HG03135 (cell line): ENCODE measurements at regions not wholly inside any gene's neighbourhood (a gene's known extent, or its start where the extent isn't known, plus 50 kb on each side); places are given as distances from the start of the nearest gene placed in this dataset.
"Not testable (repeated sequence)": the region's sequence is repeated elsewhere in the genome, so short reads cannot be mapped to it uniquely, and the experiment has no call there.

Experiments used
- ATAC-seq: cut with Tn5 transposase; IDR thresholded peaks from one replicate; pipeline ENCODE4 v1.9.1; 2021; ENCODE audit warnings: mild to moderate bottlenecking, moderate library complexity; ENCODE audit not compliant: unreplicated experiment

DNA sequence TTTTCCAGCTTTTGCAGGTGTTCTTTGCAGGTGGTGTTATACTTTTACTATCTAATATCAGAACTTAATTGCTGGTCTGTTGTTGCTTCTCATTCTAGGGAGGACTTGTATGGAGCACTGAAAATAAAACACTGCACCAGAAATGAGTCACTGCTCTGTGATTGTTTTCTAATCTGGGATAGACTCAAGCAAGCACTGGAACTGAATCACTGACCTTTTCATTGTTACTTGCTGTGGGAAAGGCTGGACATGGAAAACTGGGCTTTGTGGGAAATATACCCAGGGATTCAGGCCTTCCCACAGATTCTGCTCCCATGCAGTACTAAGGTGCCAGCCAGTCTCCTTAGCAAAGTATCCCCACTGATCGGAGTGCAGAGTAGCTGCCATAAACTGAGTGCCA is 470.0 kb upstream of the GCFC2 start:
- no peak for ATAC-seq

DNA sequence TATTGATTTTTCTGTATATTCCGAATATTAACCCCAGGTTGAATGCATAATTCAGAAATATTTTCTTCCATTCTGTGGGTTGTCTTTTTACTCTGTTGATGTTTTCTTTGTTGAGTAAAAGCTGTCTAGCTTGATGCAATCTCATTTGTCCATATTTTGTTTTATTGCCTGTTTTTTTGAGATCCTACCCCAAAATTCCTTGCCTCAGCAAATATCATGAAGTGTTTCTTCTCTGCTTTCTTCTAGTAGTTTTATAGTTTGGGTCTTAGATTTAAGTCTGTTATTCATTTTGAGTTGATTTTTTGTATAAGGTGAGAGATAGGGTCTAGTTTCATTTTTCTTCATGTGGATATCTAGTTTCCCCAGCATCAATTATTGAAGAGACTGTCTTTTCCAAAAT is 467.9 kb upstream of the GCFC2 start:
- ATAC-seq: no peak

- no peak for ATAC-seq
Measured at GRCh38 chr2:76175295-76175694, 464.6 kb upstream of the GCFC2 start.

DNA sequence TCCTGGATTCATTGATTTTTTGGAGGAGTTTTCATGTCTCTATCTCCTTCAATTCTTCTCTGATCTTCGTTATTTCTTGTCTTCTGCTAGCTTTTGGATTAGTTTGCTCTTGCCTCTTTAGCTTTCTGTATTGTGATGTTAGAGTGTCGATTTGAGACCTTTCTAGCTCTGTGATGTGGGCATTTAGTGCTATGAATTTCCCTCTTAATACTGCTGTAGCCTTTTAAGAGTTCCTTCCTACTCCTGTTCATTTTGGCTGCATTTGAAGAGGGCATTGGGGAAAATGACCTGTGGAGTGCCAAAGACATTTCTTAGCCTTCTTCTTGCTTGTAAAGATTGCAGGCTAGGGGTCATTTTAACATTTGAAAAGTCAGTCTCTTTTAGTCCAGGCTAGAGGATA is 463.8 kb upstream of the GCFC2 start:
- no peak for ATAC-seq

- ATAC-seq: not testable (repeated sequence)
Measured at GRCh38 chr2:76173206-76173605, 462.5 kb upstream of the GCFC2 start.

DNA sequence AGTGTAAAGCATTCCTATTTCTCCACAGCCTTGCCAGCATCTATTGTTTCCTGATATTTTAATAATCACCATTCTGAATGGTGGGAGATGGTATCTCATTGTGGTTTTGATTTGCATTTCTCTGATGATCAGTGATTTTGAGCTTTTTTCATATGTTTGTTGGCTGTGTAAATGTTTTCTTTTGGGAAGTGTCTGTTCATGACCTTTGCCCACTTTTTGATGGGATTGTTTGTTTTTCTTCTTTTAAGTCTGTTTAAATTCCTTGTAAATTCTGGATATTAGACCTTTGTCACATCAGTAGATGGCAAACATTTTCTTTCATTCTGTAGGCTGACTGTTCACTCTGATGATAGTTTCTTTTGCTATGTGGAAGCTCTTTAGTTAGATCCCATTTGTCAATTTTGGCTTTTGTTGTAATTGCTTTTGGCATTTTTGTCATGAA is 461.5 kb upstream of the GCFC2 start:
- not testable (repeated sequence) for ATAC-seq

DNA sequence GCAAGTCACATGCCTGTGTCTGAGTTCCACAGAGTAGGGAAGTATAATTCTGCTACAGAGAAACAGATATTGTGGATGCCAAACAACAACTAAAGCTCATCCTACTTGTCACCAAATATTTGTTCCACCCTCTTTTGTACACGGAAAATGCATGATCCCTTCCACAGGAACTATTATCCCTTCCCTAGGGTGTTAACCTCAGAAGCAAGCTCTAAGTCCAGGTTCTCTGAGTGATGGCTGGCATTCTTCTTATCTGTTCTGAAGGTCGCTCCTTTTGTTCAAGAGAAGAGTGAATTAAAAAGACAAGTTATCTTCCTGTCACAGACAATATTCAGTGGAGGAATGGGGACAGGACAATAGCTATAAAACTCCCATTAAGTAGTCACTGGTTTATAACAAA is 460.1 kb upstream of the GCFC2 start:
- ATAC-seq: no peak

- ATAC-seq: no peak
Measured at GRCh38 chr2:76170009-76170384, 459.3 kb upstream of the GCFC2 start.

DNA sequence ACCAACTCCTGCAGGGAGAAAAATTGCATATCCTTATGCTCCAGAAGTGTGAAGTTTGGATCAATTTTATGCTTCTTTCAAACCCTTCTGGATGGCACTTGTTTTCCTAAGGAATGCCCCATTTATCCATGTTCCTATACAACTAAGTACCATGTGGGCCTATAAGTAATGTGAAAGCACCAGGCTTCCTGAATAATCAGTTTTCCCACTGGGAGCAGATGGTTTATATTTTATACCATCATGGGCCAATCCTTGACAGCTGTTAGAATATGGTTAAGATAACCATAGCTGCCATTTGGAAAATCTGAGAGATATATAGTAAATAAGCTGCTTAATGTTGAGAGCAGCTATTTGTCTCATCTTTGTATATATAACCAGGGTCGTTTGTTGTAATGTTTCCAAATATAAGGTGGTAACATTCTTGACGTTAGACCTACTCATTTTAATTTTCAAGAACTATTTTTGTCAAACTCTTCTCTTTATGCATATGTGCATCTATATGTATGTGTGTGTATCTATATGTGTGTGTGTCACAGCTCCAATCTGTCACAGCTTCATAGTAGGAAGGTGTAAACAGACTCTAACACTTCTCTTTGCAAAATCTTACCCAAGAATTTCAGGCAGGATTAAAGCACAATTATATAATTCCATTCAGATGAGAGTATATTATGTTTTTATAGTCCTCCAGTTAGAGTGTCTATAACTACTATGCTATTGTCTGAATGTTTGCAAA is 458.7 kb upstream of the GCFC2 start:
- ATAC-seq: no peak

- ATAC-seq: no peak
Measured at GRCh38 chr2:76163860-76164259, 453.1 kb upstream of the GCFC2 start.

DNA sequence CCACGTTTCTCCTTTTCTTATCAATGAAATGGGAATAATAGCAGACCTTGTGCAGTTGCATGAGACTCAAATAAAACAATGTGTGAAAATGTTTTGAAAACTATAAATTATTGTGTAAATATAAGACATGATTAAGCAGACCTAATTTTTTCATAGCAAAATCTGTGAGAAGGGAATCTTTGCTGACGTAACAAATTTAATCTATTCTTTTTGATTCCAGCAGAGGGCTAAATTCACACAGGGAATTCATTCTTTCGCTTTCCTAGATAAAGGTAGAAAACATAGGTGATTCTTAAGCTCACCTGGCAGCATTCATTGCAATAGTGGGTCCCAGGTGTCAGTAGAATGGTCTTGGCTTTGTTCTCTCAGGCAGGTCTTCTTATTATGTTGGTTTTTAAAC is 450.0 kb upstream of the GCFC2 start:
- no peak for ATAC-seq

DNA sequence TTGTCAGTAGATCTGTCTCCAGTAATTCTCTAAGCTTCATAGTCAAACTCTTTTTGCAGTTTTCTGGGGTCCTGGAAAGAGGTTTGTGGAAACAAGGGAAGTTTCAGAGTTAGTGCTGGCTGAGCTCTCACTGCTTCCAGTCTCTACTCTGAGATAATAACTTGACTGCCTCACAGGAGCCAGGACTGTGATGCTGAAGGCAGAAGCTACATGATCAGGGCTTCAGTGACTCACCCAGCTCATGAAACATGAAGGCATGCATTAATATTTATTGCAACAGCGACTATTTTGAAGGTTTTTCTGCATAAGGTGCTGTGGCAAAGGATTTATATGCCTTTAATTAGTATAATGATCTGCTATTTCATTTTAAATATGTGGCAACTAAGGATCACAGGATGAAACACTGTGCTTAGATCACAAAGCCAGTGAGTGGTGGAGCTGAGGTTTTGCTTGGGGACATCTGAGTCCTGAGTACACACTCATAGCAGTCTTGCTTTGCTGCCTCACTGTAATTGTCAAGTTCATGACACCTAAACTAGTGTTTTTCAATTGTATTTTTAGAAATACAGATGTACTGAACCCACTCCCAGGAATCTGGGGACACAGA is 448.4 kb upstream of the GCFC2 start:
- ATAC-seq: no peak

DNA sequence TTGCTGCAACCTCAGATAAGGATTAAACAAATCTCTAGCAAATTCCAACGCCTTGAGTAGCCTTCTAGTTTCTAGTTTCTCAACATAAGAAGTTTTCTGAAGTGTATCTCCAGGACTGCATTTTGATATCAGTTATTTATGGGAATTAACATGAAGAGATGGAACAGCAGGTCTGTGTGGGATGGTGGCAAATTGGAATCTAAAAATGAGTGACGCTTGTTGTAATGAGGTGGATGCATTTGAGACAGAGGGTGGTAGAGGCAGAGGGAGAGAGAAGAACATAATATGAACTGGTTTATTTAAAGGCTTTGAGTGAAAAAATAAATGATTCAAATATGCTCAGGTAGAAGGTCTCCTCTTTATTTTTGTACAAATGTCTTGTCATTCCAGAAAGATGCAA is 446.8 kb upstream of the GCFC2 start:
- no peak for ATAC-seq

- no peak for ATAC-seq
Measured at GRCh38 chr2:76154981-76155380, 444.3 kb upstream of the GCFC2 start.

DNA sequence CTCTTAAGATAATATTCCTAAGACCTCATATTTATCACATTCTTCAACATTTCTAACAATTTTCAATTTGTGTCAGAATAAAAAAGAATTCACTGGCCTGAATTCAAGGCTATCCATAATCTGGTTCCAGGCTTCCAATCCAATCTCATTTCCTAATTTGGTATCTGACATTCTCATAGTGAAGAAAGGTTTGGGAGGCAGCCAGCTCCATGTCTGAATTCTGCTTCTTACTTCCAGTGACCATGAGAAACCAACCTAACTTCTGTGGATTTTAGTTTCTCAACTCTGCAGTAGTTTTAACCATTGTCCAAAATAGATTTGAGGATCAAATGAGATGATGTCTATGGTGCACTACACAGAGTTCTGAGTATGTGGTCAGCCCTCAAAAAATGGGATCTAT is 439.1 kb upstream of the GCFC2 start:
- no peak for ATAC-seq

GRCh38 chr2:76139303-76139702 is 428.6 kb upstream of the GCFC2 start:
- ATAC-seq: not testable (repeated sequence)

GRCh38 chr2:76128622-76129021 is 417.9 kb upstream of the GCFC2 start:
- no peak for ATAC-seq

DNA sequence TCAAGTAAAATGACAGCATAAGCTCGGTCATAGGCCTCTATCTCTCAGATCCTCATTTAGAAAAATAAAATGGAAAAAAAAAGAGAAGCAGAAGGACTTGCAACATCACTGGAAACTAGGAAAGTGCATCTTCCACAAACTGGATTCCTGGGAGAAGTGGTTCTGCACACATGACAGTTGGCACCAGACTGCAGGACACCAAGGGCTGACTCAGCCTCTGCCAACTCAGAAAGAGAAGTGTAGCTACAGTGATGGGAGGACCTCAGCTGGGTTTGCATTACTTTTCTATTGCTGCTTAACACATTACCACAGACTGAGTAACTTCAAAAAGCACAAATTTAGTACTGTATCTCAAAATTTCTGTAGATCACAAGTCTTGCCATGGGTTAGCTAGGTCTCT is 409.5 kb upstream of the GCFC2 start:
- ATAC-seq: no peak

DNA sequence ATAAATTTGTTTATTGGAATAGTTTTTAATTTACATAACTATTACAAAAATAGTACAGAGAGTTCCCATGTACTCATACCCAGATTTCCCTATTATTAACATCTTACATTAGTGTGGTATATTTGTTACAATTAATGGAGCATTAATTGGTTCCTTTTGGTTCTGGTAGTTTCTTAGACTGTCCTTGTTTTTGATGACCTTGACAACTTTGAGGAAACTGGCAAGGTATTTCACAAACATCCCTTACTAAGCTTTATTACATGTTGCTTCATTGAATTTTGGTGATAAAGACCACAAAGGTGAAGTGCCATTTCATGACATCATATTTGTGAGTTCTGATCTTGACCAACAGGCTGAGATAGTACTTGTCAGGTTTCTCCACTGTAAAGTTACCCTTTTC is 379.0 kb upstream of the GCFC2 start:
- ATAC-seq: no peak

- no peak for ATAC-seq
Measured at GRCh38 chr2:76083248-76083647, 372.5 kb upstream of the GCFC2 start.

- ATAC-seq: no peak
Measured at GRCh38 chr2:76082509-76082908, 371.8 kb upstream of the GCFC2 start.

DNA sequence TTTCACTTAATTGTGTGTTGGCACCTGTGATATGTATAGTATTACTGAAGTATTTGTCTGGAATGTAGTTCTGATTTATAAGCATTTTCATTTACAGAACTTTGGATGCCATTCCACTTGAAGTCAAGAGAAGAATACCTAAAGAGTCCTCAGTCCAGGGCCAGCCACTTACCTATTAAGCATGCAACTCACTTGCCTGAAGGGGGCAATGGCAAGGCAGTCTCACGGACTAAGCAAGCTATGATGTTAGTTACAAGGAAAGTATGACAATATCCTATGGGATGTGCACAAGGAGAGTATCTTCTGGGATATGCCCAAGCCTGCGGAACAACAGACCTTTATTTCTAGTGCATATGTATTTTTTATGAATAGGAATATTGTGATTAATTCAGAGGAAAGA is 369.4 kb upstream of the GCFC2 start:
- no peak for ATAC-seq

DNA sequence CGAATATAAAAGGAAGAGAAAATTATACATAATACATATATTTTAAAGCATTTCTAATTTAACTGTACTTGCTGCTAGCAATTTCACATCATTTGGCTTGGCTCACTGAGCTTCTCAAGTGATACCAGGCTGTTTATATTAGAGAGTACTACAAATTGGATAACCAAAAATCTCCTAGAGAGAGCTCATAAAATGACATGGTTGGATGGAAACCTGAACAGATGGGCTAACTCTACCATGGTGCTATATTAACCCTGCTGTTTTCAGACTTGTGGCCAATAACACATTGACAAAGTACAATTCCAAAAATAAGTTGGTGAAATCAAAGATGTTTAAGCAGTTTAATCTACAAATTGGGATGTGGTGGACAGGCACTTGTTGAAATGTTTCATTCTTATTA is 364.4 kb upstream of the GCFC2 start:
- ATAC-seq: no peak
